ENCODE measurements at regions not wholly inside any gene's neighbourhood (a gene's known extent, or its start where the extent isn't known, plus 50 kb on each side); places are given as distances from the start of the nearest gene placed in this dataset.
A peak's percentile ranks its signal among the peaks of the same experiment; 100 is the strongest.

- DNase-seq (ENCODE audit: low spot score), result no peak
Measured at GRCh38 chr1:209051570-209051969, 531.9 kb upstream of the CAMK1G start.

GRCh38 chr1:209053587-209053986 lies 529.9 kb upstream of the CAMK1G start:
- no peak for DNase-seq (ENCODE audit: low spot score)
- FAIRE-seq, result no peak

More at GRCh38 chr1:209051570-209051969, 531.9 kb upstream of the CAMK1G start:
- FAIRE-seq, result no peak

- FAIRE-seq (no peak), DNase-seq (ENCODE audit: low spot score) (no peak)
Measured at GRCh38 chr1:209057083-209057482, 526.4 kb upstream of the CAMK1G start.

GRCh38 chr1:209057901-209058300 lies 525.6 kb upstream of the CAMK1G start:
- DNase-seq (ENCODE audit: low spot score) (no peak), FAIRE-seq (no peak)

GRCh38 chr1:209059376-209059775 lies 524.1 kb upstream of the CAMK1G start:
- DNase-seq (ENCODE audit: low spot score), result no peak
- no peak for FAIRE-seq

- DNase-seq (ENCODE audit: low spot score), result no peak
- no peak for FAIRE-seq
Measured at GRCh38 chr1:209059981-209060380, 523.5 kb upstream of the CAMK1G start.

GRCh38 chr1:209062081-209062620 lies 521.4 kb upstream of the CAMK1G start:
- DNase-seq (ENCODE audit: low spot score) (no peak), FAIRE-seq (no peak)

- no peak for FAIRE-seq
- DNase-seq (ENCODE audit: low spot score), result no peak
Measured at GRCh38 chr1:209062863-209063262, 520.7 kb upstream of the CAMK1G start.

- FAIRE-seq (no peak), DNase-seq (ENCODE audit: low spot score) (no peak)
Measured at GRCh38 chr1:209063767-209064659, 519.5 kb upstream of the CAMK1G start.

GRCh38 chr1:209064850-209065706 lies 518.4 kb upstream of the CAMK1G start:
- FAIRE-seq, result no peak
- DNase-seq (ENCODE audit: low spot score), result no peak

GRCh38 chr1:209072481-209072880 lies 511.0 kb upstream of the CAMK1G start:
- FAIRE-seq (no peak), DNase-seq (ENCODE audit: low spot score) (no peak)

- FAIRE-seq (peak; percentile 20), DNase-seq (ENCODE audit: low spot score) (no peak)
Measured at GRCh38 chr1:209073879-209074278, 509.6 kb upstream of the CAMK1G start.

GRCh38 chr1:209074575-209075250 lies 508.8 kb upstream of the CAMK1G start:
- DNase-seq (ENCODE audit: low spot score), result no peak
- FAIRE-seq, result no peak

- DNase-seq (ENCODE audit: low spot score) (no peak), FAIRE-seq (no peak)
Measured at GRCh38 chr1:209076688-209077087, 506.8 kb upstream of the CAMK1G start.

GRCh38 chr1:209080170-209080781 lies 503.2 kb upstream of the CAMK1G start:
- DNase-seq (ENCODE audit: low spot score) (peak; percentile 51), FAIRE-seq (peak; percentile 40)

GRCh38 chr1:209086486-209087192 lies 496.9 kb upstream of the CAMK1G start:
- DNase-seq (ENCODE audit: low spot score) (no peak), FAIRE-seq (no peak)

GRCh38 chr1:209094384-209094783 lies 489.1 kb upstream of the CAMK1G start:
- DNase-seq (ENCODE audit: low spot score) (no peak), FAIRE-seq (no peak)

GRCh38 chr1:209095627-209096595 lies 487.6 kb upstream of the CAMK1G start:
- DNase-seq (ENCODE audit: low spot score), result peak; percentile 88
- FAIRE-seq, result peak; percentile 66

GRCh38 chr1:209100460-209100859 lies 483.1 kb upstream of the CAMK1G start:
- DNase-seq (ENCODE audit: low spot score) (no peak), FAIRE-seq (no peak)

All from urothelium cell line (cell line).